Hematopoietic multipotent progenitor cell treated with erythropoietin and hydrocortisone succinate and interleukin-3 and kit ligand, for 4 days (in vitro differentiated cells): ENCODE measurements at regions not wholly inside any gene's neighbourhood (a gene's known extent, or its start where the extent isn't known, plus 50 kb on each side); places are given as distances from the start of the nearest gene placed in this dataset.
A peak's percentile ranks its signal among the peaks of the same experiment; 100 is the strongest.

Experiments
- DNase-seq: peaks from one replicate; pipeline ENCODE4 v3.0.0-alpha.2; 2015

DNA sequence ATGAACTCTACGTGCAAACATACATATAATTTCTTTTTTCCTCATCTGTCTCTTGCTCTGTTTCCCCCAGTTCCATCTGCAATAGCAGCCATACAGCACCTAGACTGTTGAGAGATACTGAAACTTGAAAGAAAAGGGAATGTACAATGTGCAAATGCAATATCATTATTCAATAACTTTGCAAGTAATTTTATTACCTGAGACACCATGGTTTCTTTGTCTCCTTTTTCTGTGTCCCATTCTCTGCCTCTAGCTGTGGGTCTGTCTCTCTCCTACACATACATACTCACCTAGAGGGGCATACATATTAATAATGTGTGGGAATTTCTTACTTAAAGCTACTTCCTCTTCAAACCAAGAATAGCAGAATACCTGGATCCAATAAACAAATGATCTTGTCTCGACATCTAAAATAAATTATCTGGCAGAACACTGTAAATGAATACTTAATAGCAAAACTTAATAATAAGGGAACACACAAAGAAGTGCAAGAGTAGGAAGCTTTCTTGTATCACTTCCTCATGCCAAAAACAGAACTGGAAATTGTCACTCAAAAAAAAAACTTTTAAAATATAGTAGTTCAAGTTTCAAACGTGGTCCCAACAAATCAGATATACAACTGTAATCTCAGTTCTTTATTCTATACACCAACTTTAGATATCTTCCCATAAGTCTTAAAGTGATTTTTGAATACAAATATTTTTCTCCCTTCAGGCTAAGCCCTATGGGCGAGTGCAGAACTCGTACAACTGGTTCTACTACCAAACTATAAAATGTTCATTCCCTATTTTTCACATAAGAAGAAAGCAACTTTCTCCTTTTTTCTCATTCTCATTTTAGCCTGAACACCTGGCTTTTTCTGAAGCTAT is 194.6 kb downstream of the NRIP1 start:
- DNase-seq = no peak

GRCh38 chr21:14866859-14867765 is 197.7 kb downstream of the NRIP1 start:
- no peak for DNase-seq

DNA sequence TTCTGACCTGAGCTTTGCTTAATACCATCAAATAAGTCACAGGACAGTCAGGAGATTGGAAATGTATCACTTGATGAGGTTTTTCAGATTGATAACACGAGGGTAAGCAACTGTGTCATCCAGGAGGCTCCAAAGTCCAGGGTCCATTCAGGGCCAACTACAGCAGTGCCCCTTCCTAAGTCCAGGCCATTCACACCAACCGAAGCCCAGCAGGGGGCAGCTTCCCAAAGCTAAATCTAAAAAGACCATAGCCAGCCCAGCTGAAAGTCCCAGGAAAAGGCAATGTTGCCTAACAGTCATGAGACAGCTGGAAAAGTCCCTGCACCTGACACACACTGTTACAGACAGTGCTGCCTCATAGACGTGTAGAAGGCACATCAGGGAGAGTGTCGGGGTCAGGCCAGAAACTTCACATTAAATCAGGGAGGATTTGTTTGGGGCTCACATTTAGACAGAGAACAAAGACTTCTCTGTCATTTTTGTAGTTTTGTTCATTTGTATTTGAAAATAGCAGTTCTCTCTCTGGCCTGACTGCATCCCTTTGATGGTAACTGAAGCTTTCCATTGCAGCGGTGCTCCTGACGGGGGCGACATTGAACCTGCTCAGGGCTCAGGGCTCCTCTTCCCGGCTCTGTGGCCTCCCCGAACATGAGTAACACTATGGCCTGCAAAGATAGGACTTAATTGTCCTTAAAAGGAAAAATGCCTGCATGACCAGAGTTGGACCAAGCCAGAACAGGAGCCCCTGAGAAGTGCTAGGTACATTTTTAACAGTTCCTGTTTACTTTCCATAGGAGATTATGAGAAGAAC is 200.4 kb downstream of the NRIP1 start:
- DNase-seq = peak; percentile 82

- DNase-seq = peak; percentile 36
Observed at GRCh38 chr21:14863745-14864210, 201.0 kb downstream of the NRIP1 start.

DNA sequence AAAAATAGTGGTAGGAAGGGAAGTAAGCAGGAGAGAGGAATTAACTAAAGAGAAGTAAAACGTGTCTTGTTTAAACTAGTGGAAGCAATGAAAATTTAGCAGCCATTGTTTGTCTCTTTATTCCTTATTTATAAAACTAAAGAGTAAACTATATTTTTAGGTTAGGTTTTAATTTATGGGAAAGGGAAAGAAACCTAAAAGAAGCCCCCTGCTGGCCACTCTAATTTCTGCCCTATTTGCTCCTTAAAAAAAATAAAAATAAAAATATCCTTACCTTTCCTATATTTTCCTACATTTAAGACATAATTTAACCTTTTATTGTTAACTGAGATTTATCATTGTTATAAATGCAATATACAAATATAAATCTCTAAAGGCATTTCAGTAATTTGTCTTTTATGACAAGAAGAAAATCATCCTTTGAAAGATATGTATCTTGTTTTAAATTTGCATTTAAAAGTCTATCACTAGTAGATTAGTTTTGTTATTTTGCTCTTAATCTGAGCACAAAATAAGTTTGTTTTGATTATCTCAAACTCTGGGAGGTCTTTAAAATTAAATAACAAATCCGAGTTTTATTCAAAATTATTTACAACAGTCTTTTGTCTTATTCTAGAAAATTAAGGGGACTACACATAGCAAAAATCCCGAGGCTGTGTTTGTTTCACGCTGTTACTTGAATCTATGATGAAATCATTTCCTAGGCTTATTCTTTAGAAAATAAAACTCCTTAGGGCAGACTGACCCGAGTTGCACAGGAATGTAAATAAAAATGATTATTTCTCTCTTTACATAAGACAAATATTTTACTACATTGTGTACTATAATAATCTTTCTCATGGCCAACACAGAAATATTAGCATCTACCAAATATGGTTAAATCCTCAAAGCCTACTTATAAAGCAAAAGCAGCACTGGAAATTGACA is 201.7 kb downstream of the NRIP1 start:
- peak; percentile 64 for DNase-seq

GRCh38 chr21:14858311-14858710 is 206.5 kb downstream of the NRIP1 start:
- DNase-seq = peak; percentile 63

DNA sequence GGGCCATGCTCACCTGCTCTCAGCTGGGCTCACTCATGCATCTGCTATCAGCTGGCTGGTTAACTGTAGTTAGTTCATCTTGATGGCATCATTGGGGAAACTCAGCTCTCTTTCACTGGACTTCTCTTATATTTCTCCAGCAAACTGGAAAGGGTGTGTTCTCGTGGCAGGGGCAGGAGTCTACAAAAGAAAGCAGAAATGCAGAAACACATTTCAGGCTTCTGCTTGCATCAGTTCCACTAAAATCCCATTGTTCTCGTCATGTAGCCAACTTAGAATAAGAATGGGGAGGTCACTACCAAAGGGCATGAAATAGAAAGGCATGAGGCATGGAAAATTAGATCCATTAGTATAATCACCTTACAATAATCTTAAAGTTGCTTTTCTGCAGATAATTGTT is 207.3 kb downstream of the NRIP1 start:
- no peak for DNase-seq

- DNase-seq = no peak
Observed at GRCh38 chr21:14850394-14850793, 214.4 kb downstream of the NRIP1 start.

DNA sequence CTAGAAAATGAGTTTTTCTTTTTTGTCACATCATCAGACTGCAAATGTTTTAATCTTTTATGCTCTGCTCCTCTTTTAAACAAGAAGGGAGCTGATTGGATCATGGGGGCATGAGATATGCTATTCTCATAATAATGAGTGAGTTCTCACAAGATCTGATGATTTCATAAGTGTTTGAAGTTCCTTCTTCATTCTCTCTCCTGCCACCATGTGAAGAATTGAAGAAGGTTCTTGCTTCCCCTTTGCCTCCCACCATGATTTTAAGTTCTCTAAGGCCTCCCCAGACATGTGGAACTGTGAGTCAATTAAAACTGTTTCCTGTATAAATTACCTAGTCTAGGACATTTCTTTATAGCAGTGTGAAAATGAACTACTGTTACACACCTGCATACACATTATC is 218.2 kb downstream of the NRIP1 start:
- no peak for DNase-seq

DNA sequence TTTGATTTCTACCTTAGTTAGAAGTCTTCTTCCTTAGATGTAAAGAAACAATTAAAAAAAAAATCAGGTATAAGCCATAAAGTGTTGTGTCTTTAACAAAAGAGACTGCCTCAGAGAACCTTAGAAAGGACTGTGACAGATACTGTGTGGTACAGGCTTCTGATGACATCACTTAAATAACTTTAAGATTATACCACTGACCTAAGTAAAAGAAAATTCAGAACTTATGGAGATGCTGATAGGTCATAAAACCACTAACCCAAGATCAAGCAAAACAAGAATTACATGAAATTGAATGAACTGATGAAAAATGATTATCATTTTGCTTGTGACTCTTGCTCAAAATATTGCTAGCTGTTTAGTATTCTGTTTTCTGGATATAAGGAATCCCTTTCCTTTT is 220.8 kb downstream of the NRIP1 start:
- DNase-seq = no peak

- DNase-seq = no peak
Observed at GRCh38 chr21:14842601-14843000, 222.2 kb downstream of the NRIP1 start.

- DNase-seq = no peak
Observed at GRCh38 chr21:14841511-14842472, 223.0 kb downstream of the NRIP1 start.

GRCh38 chr21:14838400-14838799 is 226.4 kb downstream of the NRIP1 start:
- DNase-seq = no peak

DNA sequence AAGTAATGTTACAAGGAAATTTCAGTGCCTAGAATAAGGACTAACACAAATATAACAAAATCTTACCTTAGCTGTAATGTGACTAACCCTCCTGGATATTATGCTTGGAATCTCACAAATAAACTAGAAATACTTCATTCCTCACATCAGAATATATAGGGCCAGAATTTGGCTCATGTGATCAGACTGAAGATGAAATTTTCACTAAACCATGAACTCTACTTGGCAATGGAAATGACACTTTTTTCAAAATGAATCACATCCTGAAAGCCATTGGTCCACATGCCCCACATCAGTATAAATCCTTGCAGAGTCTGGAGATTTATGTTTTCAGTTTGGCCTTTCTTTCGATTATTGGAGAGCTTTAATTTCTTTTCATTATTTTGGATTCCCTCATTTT is 227.8 kb downstream of the NRIP1 start:
- DNase-seq = no peak

DNA sequence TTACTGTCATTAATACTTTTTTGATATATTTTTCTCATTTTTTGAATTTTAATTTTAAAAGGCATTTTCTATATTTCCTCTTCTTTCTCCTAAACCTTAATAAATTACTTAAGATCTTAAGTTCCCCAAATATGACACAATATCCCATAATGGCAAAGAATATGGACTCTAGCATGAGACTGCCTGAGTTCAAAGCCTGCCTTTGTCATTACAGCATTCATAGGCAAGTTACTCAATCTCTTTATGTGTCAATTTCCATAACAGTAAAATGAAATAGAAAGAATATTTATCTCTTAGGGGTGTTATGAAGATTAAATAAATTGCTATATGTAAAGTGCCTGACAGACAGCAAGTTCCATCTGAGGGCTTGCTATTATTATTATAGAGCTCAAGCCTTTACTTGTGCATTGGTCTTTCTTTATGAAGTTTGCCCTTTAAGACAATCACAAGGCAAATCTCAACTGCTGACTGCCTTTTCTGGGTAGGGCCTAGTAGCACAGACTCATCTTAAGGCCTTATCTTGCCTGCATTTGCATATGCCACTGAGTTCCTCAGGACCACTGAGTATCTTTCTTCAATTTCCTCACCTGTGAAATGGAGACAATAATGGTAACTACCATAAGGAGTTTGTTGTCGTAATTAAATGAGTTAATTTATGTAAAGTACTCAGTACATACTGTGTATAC is 231.0 kb downstream of the NRIP1 start:
- no peak for DNase-seq

GRCh38 chr21:14833241-14833640 is 231.6 kb downstream of the NRIP1 start:
- DNase-seq = no peak

GRCh38 chr21:14830307-14830706 is 234.5 kb downstream of the NRIP1 start:
- no peak for DNase-seq

GRCh38 chr21:14829685-14830084 is 235.1 kb downstream of the NRIP1 start:
- no peak for DNase-seq

- no peak for DNase-seq
Observed at GRCh38 chr21:14827468-14827867, 237.3 kb downstream of the NRIP1 start.

GRCh38 chr21:14826630-14827029 is 238.2 kb downstream of the NRIP1 start:
- no peak for DNase-seq
